ENCODE measurements at regions not wholly inside any gene's neighbourhood (a gene's known extent, or its start where the extent isn't known, plus 50 kb on each side); places are given as distances from the start of the nearest gene placed in this dataset.

DNA sequence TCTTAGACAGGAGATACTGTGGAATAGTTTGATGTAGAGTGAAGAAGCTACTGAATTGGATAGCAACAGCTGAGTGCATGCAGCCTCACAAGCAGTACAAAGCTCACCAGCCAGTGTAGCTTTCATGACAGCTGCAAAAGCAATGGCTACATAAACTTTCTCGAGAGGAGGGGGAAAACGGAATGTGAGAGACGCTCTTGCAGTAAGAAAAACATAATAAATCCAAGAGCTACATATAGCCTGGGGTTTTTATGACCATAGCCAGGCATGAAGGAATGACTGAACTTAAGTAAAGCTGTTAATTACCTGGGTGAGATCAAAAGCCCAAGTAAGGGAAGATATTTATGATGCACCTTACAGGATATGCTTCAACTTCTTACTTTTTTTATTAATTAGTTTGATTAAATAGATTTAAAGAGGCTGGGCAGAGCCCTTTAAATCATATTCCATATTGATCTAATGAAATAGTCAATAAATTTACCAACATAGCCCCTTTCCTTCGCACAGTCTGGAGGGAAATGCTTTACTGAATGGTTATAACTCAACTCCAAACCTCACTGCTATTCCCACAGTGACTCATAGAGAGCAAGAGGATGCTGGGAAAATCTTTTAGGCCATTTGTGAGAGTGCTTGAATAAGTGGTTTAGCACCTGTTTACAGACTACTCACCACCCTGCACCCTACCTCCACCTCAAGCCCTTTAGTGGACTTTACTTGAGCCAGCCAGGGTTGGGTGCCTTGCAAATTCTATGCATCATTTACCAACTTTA is 407.2 kb upstream of the CLINT1 start:
- TF ChIP-seq, protein P1, sequence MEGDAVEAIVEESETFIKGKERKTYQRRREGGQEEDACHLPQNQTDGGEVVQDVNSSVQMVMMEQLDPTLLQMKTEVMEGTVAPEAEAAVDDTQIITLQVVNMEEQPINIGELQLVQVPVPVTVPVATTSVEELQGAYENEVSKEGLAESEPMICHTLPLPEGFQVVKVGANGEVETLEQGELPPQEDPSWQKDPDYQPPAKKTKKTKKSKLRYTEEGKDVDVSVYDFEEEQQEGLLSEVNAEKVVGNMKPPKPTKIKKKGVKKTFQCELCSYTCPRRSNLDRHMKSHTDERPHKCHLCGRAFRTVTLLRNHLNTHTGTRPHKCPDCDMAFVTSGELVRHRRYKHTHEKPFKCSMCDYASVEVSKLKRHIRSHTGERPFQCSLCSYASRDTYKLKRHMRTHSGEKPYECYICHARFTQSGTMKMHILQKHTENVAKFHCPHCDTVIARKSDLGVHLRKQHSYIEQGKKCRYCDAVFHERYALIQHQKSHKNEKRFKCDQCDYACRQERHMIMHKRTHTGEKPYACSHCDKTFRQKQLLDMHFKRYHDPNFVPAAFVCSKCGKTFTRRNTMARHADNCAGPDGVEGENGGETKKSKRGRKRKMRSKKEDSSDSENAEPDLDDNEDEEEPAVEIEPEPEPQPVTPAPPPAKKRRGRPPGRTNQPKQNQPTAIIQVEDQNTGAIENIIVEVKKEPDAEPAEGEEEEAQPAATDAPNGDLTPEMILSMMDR (IDR thresholded peaks at IDR 0.05): no peak
- TF ChIP-seq POLR2AphosphoS5 (IDR thresholded peaks at IDR 0.05) (no peak), POLR2A (IDR thresholded peaks at IDR 0.05) (no peak), EP300 (IDR thresholded peaks at IDR 0.05) (no peak)
